ENCODE measurements at regions not wholly inside any gene's neighbourhood (a gene's known extent, or its start where the extent isn't known, plus 50 kb on each side); places are given as distances from the start of the nearest gene placed in this dataset.
A peak's percentile ranks its signal among the peaks of the same experiment; 100 is the strongest.

- H3K4me3 ChIP-seq (replicated peaks; ENCODE audit: low read depth, low read length), result no peak overlapping the region
- no peak for TF ChIP-seq CTCF (IDR thresholded peaks at IDR 0.05; ENCODE audit: low read length, missing control alignments)
- DNase-seq (ENCODE audit: low read depth), result peak; percentile 78
Measured at GRCh38 chr6:85191656-85192055, 258.2 kb upstream of the NT5E start.

- H3K4me3 ChIP-seq (replicated peaks; ENCODE audit: low read depth, low read length), result no peak overlapping the region
- no peak for TF ChIP-seq CTCF (IDR thresholded peaks at IDR 0.05; ENCODE audit: low read length, missing control alignments)
- peak; percentile 69 for DNase-seq (ENCODE audit: low read depth)
Measured at GRCh38 chr6:85186546-85187175, 263.2 kb upstream of the NT5E start.

GRCh38 chr6:85185977-85186376 lies 263.9 kb upstream of the NT5E start:
- peak; percentile 77 for DNase-seq (ENCODE audit: low read depth)
- no peak for TF ChIP-seq CTCF (IDR thresholded peaks at IDR 0.05; ENCODE audit: low read length, missing control alignments)
- H3K4me3 ChIP-seq (replicated peaks; ENCODE audit: low read depth, low read length), result no peak overlapping the region

GRCh38 chr6:85183841-85184240 lies 266.0 kb upstream of the NT5E start:
- TF ChIP-seq CTCF (IDR thresholded peaks at IDR 0.05; ENCODE audit: low read length, missing control alignments), result no peak
- no peak overlapping the region for H3K4me3 ChIP-seq (replicated peaks; ENCODE audit: low read depth, low read length)

GRCh38 chr6:85172705-85173104 lies 277.2 kb upstream of the NT5E start:
- TF ChIP-seq CTCF (IDR thresholded peaks at IDR 0.05; ENCODE audit: low read length, missing control alignments), result no peak
- H3K4me3 ChIP-seq (replicated peaks; ENCODE audit: low read depth, low read length), result no peak overlapping the region
- DNase-seq (ENCODE audit: low read depth), result no peak

More at GRCh38 chr6:85183841-85184240, 266.0 kb upstream of the NT5E start:
- no peak for DNase-seq (ENCODE audit: low read depth)

GRCh38 chr6:85172161-85172560 lies 277.7 kb upstream of the NT5E start:
- no peak for TF ChIP-seq CTCF (IDR thresholded peaks at IDR 0.05; ENCODE audit: low read length, missing control alignments)
- no peak for DNase-seq (ENCODE audit: low read depth)
- no peak overlapping the region for H3K4me3 ChIP-seq (replicated peaks; ENCODE audit: low read depth, low read length)

- TF ChIP-seq CTCF (IDR thresholded peaks at IDR 0.05; ENCODE audit: low read length, missing control alignments), result no peak
- DNase-seq (ENCODE audit: low read depth), result no peak
- H3K4me3 ChIP-seq (replicated peaks; ENCODE audit: low read depth, low read length), result no peak overlapping the region
Measured at GRCh38 chr6:85169189-85169588, 280.7 kb upstream of the NT5E start.

Data from fibroblast of pulmonary artery (primary cell).